ENCODE measurements at regions not wholly inside any gene's neighbourhood (a gene's known extent, or its start where the extent isn't known, plus 50 kb on each side); places are given as distances from the start of the nearest gene placed in this dataset.

DNA sequence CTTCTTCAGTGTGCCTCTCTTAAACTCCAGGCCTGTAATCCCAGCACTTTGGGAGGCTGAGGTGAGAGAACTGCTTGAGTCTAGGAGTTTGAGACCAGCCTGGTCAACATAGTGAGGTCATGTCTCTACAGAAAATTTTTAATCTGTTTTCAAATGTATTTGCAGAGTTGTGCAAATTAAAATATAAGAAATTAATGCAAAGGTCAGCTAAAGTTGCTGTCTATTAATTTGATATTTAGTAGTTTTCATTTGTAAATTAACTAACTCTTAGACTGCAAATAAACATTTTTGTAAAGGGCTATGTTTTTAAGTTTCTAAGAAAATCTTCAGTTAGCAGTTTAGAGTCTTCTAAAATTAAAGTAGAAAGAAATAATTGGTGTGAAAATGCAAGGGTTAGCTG lies 99.9 kb upstream of the TJP1 start:
- H3K4me1 ChIP-seq (ENCODE audit: control insufficient read depth, insufficient read depth, low read depth, low read length): peaks cover 30% of the 10 kb centered on the region
- no peak overlapping the region for H3K4ac ChIP-seq (ENCODE audit: low read depth in 1 of 2, low read length in 2 of 2)
- H2AK5ac ChIP-seq (ENCODE audit: low read length, severe bottlenecking): peak overlapping the region; percentile 90
- H3K4me2 ChIP-seq (ENCODE audit: low read length, poor library complexity, severe bottlenecking): no peak overlapping the region
- H2BK120ac ChIP-seq (ENCODE audit: low read depth, low read length): no peak overlapping the region
- H2AFZ ChIP-seq (ENCODE audit: low read depth, low read length): no peak overlapping the region
- H3K79me1 ChIP-seq (replicated peaks; ENCODE audit: low read length, poor library complexity, severe bottlenecking): no peaks in the 10 kb centered on the region
- H2BK15ac ChIP-seq (ENCODE audit: low read depth, poor library complexity, severe bottlenecking): no peak overlapping the region
- H4K91ac ChIP-seq (ENCODE audit: low read length): no peak overlapping the region
- no peak overlapping the region for H3K9ac ChIP-seq (ENCODE audit: low read length)
- DNase-seq: no peak
- no peaks in the 10 kb centered on the region for H3K9me3 ChIP-seq (ENCODE audit: control insufficient read depth, low read length)
- no peak overlapping the region for H3K4me3 ChIP-seq (ENCODE audit: insufficient read depth in 1 of 2, low read depth in 1 of 2, low read length in 2 of 2)
- no peak overlapping the region for H3K14ac ChIP-seq (ENCODE audit: low read length in 2 of 2)
- H3K23ac ChIP-seq (ENCODE audit: low read length in 2 of 2): no peak overlapping the region
- H3K18ac ChIP-seq (ENCODE audit: low read depth in 1 of 2, low read length in 2 of 2): no peak overlapping the region
- H3K27ac ChIP-seq (ENCODE audit: low read length, poor library complexity, severe bottlenecking): peak overlapping the region; percentile 42
- H4K8ac ChIP-seq (ENCODE audit: low read length): no peak overlapping the region
- H3K36me3 ChIP-seq (ENCODE audit: control insufficient read depth in 1 of 2, insufficient read depth in 2 of 2, low read depth in 1 of 2, low read length in 2 of 2): no peaks in the 10 kb centered on the region
- H3K27me3 ChIP-seq (ENCODE audit: control insufficient read depth in 1 of 2, insufficient read depth in 1 of 2, low read length in 2 of 2): peaks cover 0 to 19% of the 10 kb centered on the region in 2 experiments
- no peak overlapping the region for H2BK12ac ChIP-seq (ENCODE audit: low read length in 2 of 2)
- no peak overlapping the region for H2BK5ac ChIP-seq (ENCODE audit: low read depth, low read length, poor library complexity, severe bottlenecking)

- 42% methylated on average over 6 of the region's 6 CpGs for WGBS
Measured at GRCh38 chr15:29921130-29921601, 98.9 kb upstream of the TJP1 start.

DNA sequence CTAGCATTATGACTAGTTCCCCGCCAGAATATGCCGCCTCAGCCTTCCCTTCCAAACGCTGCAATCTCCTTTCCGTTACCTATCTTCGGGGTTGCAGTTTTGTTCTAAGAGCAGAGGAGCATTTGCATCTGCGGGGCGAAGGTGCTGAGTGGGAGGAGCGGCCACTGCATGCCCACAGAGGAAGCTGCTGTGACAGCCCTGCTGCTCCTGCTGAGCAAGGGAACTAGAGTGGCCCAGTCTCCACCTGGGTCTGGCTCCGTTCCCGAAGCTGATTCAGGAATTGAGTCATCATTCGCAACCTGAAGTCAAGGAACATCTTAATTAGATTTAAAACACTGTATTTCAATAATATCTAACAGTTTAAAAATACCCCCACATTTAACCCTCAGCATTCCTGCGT lies 98.2 kb upstream of the TJP1 start:
- no peak overlapping the region for H2AK5ac ChIP-seq (ENCODE audit: low read length, severe bottlenecking)
- H3K36me3 ChIP-seq (ENCODE audit: control insufficient read depth in 1 of 2, insufficient read depth in 2 of 2, low read depth in 1 of 2, low read length in 2 of 2): no peaks in the 10 kb centered on the region
- H3K27ac ChIP-seq (ENCODE audit: low read length, poor library complexity, severe bottlenecking): peak overlapping the region; percentile 89
- no peaks in the 10 kb centered on the region for H3K79me1 ChIP-seq (replicated peaks; ENCODE audit: low read length, poor library complexity, severe bottlenecking)
- H2BK120ac ChIP-seq (ENCODE audit: low read depth, low read length): no peak overlapping the region
- no peak overlapping the region for H2BK15ac ChIP-seq (ENCODE audit: low read depth, poor library complexity, severe bottlenecking)
- peak overlapping the region; percentile 45 for H4K8ac ChIP-seq (ENCODE audit: low read length)
- H3K23ac ChIP-seq (ENCODE audit: low read length in 2 of 2): no peak overlapping the region
- DNase-seq: no peak
- H4K91ac ChIP-seq (ENCODE audit: low read length): no peak overlapping the region
- peaks cover 0 to 19% of the 10 kb centered on the region in 2 experiments for H3K27me3 ChIP-seq (ENCODE audit: control insufficient read depth in 1 of 2, insufficient read depth in 1 of 2, low read length in 2 of 2)
- H2AFZ ChIP-seq (ENCODE audit: low read depth, low read length): no peak overlapping the region
- no peak overlapping the region for H3K18ac ChIP-seq (ENCODE audit: low read depth in 1 of 2, low read length in 2 of 2)
- H3K4me1 ChIP-seq (ENCODE audit: control insufficient read depth, insufficient read depth, low read depth, low read length): peaks cover 26% of the 10 kb centered on the region
- H3K14ac ChIP-seq (ENCODE audit: low read length in 2 of 2): no peak overlapping the region
- H3K4me3 ChIP-seq (ENCODE audit: insufficient read depth in 1 of 2, low read depth in 1 of 2, low read length in 2 of 2): no peak overlapping the region
- H3K4ac ChIP-seq (ENCODE audit: low read depth in 1 of 2, low read length in 2 of 2): no peak overlapping the region
- 56% methylated on average over 11 of the region's 12 CpGs for WGBS
- H3K9me3 ChIP-seq (ENCODE audit: control insufficient read depth, low read length): no peaks in the 10 kb centered on the region
- peak overlapping the region; percentile 33 for H3K4me2 ChIP-seq (ENCODE audit: low read length, poor library complexity, severe bottlenecking)
- H2BK5ac ChIP-seq (ENCODE audit: low read depth, low read length, poor library complexity, severe bottlenecking): no peak overlapping the region
- no peak overlapping the region for H2BK12ac ChIP-seq (ENCODE audit: low read length in 2 of 2)
- no peak overlapping the region for H3K9ac ChIP-seq (ENCODE audit: low read length)

More at GRCh38 chr15:29921130-29921601, 98.9 kb upstream of the TJP1 start:
- H2BK5ac ChIP-seq (ENCODE audit: low read depth, low read length, poor library complexity, severe bottlenecking): peak overlapping the region; percentile 87
- H3K4me1 ChIP-seq (ENCODE audit: control insufficient read depth, insufficient read depth, low read depth, low read length): peaks cover 29% of the 10 kb centered on the region
- H2BK12ac ChIP-seq (ENCODE audit: low read length in 2 of 2): peak overlapping the region; percentile 34 to 70
- H3K79me1 ChIP-seq (replicated peaks; ENCODE audit: low read length, poor library complexity, severe bottlenecking): no peaks in the 10 kb centered on the region
- H2BK15ac ChIP-seq (ENCODE audit: low read depth, poor library complexity, severe bottlenecking): no peak overlapping the region
- no peaks in the 10 kb centered on the region for H3K9me3 ChIP-seq (ENCODE audit: control insufficient read depth, low read length)
- H3K4me2 ChIP-seq (ENCODE audit: low read length, poor library complexity, severe bottlenecking): peak overlapping the region; percentile 44
- peak overlapping the region; percentile 89 for H3K27ac ChIP-seq (ENCODE audit: low read length, poor library complexity, severe bottlenecking)
- H3K18ac ChIP-seq (ENCODE audit: low read depth in 1 of 2, low read length in 2 of 2): peak overlapping the region in 1 of 2 experiments; percentile 4
- H3K4me3 ChIP-seq (ENCODE audit: insufficient read depth in 1 of 2, low read depth in 1 of 2, low read length in 2 of 2): no peak overlapping the region
- H3K14ac ChIP-seq (ENCODE audit: low read length in 2 of 2): peak overlapping the region in 1 of 2 experiments; percentile 5
- no peak overlapping the region for H3K9ac ChIP-seq (ENCODE audit: low read length)
- no peaks in the 10 kb centered on the region for H3K36me3 ChIP-seq (ENCODE audit: control insufficient read depth in 1 of 2, insufficient read depth in 2 of 2, low read depth in 1 of 2, low read length in 2 of 2)
- H3K27me3 ChIP-seq (ENCODE audit: control insufficient read depth in 1 of 2, insufficient read depth in 1 of 2, low read length in 2 of 2): peaks cover 0 to 19% of the 10 kb centered on the region in 2 experiments
- H2AK5ac ChIP-seq (ENCODE audit: low read length, severe bottlenecking): no peak overlapping the region
- peak overlapping the region; percentile 1 for H2BK120ac ChIP-seq (ENCODE audit: low read depth, low read length)
- H2AFZ ChIP-seq (ENCODE audit: low read depth, low read length): no peak overlapping the region
- peak overlapping the region; percentile 52 for H4K91ac ChIP-seq (ENCODE audit: low read length)
- peak overlapping the region in 1 of 2 experiments; percentile 5 for H3K4ac ChIP-seq (ENCODE audit: low read depth in 1 of 2, low read length in 2 of 2)
- DNase-seq: no peak
- H4K8ac ChIP-seq (ENCODE audit: low read length): peak overlapping the region; percentile 65
- H3K23ac ChIP-seq (ENCODE audit: low read length in 2 of 2): no peak overlapping the region

GRCh38 chr15:29919380-29919881 lies 97.2 kb upstream of the TJP1 start:
- Histone ChIP-seq H3K9me3 (ENCODE audit: control insufficient read depth, low read length) (no peaks in the 10 kb centered on the region), H3K14ac (ENCODE audit: low read length in 2 of 2) (no peak overlapping the region), H3K79me1 (replicated peaks; ENCODE audit: low read length, poor library complexity, severe bottlenecking) (no peaks in the 10 kb centered on the region), H3K4me1 (ENCODE audit: control insufficient read depth, insufficient read depth, low read depth, low read length) (peaks cover 21% of the 10 kb centered on the region), H2BK120ac (ENCODE audit: low read depth, low read length) (no peak overlapping the region), H2AK5ac (ENCODE audit: low read length, severe bottlenecking) (peak overlapping the region; percentile 51), H3K27me3 (ENCODE audit: control insufficient read depth in 1 of 2, insufficient read depth in 1 of 2, low read length in 2 of 2) (peaks cover 0 to 19% of the 10 kb centered on the region in 2 experiments), H3K4me2 (ENCODE audit: low read length, poor library complexity, severe bottlenecking) (no peak overlapping the region), H3K4me3 (ENCODE audit: insufficient read depth in 1 of 2, low read depth in 1 of 2, low read length in 2 of 2) (no peak overlapping the region), H3K4ac (ENCODE audit: low read depth in 1 of 2, low read length in 2 of 2) (no peak overlapping the region), H3K9ac (ENCODE audit: low read length) (no peak overlapping the region), H3K23ac (ENCODE audit: low read length in 2 of 2) (no peak overlapping the region), H2BK5ac (ENCODE audit: low read depth, low read length, poor library complexity, severe bottlenecking) (no peak overlapping the region), H4K91ac (ENCODE audit: low read length) (no peak overlapping the region), H4K8ac (ENCODE audit: low read length) (no peak overlapping the region), H2BK15ac (ENCODE audit: low read depth, poor library complexity, severe bottlenecking) (no peak overlapping the region), H3K18ac (ENCODE audit: low read depth in 1 of 2, low read length in 2 of 2) (no peak overlapping the region), H3K36me3 (ENCODE audit: control insufficient read depth in 1 of 2, insufficient read depth in 2 of 2, low read depth in 1 of 2, low read length in 2 of 2) (no peaks in the 10 kb centered on the region), H2AFZ (ENCODE audit: low read depth, low read length) (no peak overlapping the region), H2BK12ac (ENCODE audit: low read length in 2 of 2) (peak overlapping the region in 1 of 2 experiments; percentile 8), H3K27ac (ENCODE audit: low read length, poor library complexity, severe bottlenecking) (no peak overlapping the region)
- no peak for DNase-seq
- WGBS: 95% methylated on average over 2 of the region's 2 CpGs
